ENCODE measurements at regions not wholly inside any gene's neighbourhood (a gene's known extent, or its start where the extent isn't known, plus 50 kb on each side); places are given as distances from the start of the nearest gene placed in this dataset.
"Not testable (repeated sequence)": the region's sequence is repeated elsewhere in the genome, so short reads cannot be mapped to it uniquely, and the experiment has no call there.

- not testable (repeated sequence) for TF ChIP-seq POLR2A (IDR thresholded peaks at IDR 0.05; ENCODE audit: low read depth, low read length); POLR2AphosphoS5 (IDR thresholded peaks at IDR 0.05; ENCODE audit: insufficient read depth, low read depth, low read length); CTCF (IDR thresholded peaks at IDR 0.05; ENCODE audit: extremely low read depth in 1 of 2, insufficient read depth in 1 of 2, low read depth in 1 of 2, low read length in 2 of 2); EZH2 (IDR thresholded peaks at IDR 0.05; ENCODE audit: borderline replicate concordance, low read depth, low read length, severe bottlenecking); JUN (IDR thresholded peaks at IDR 0.05; ENCODE audit: borderline replicate concordance, insufficient read depth, insufficient read length, low read depth); MAX (IDR thresholded peaks at IDR 0.05; ENCODE audit: insufficient read depth, insufficient read length); MYC (IDR thresholded peaks at IDR 0.05; ENCODE audit: low read depth, low read length); FOS (IDR thresholded peaks at IDR 0.05; ENCODE audit: borderline replicate concordance, insufficient read depth, low read length)
These were observed 226.2 kb upstream of the VSTM2A start for GRCh38 chr7:54315955-54316354.

All from endothelial cell of umbilical vein (primary cell).